NCI-H128 (cell line): ENCODE measurements at regions not wholly inside any gene's neighbourhood (a gene's known extent, or its start where the extent isn't known, plus 50 kb on each side); places are given as distances from the start of the nearest gene placed in this dataset.
"Not testable (repeated sequence)": the region's sequence is repeated elsewhere in the genome, so short reads cannot be mapped to it uniquely, and the experiment has no call there.

Source experiments
- DNase-seq: peaks from one replicate; lab custom pipeline; 2025; ENCODE audit not compliant: unreplicated experiment; lab: John Stamatoyannopoulos, UW

- no peak for DNase-seq
Measured at GRCh38 chr2:67322353-67323001, 74.7 kb upstream of the ETAA1 start.

GRCh38 chr2:67323209-67323991, 73.7 kb upstream of the ETAA1 start:
- DNase-seq: no peak

GRCh38 chr2:67329513-67329912, 67.6 kb upstream of the ETAA1 start:
- no peak for DNase-seq

- DNase-seq: no peak
Measured at GRCh38 chr2:67329951-67330350, 67.2 kb upstream of the ETAA1 start.

GRCh38 chr2:67331419-67332086, 65.6 kb upstream of the ETAA1 start:
- not testable (repeated sequence) for DNase-seq

GRCh38 chr2:67337903-67338302, 59.2 kb upstream of the ETAA1 start:
- no peak for DNase-seq

GRCh38 chr2:67338601-67339233, 58.4 kb upstream of the ETAA1 start:
- DNase-seq: no peak

GRCh38 chr2:67339234-67339885, 57.8 kb upstream of the ETAA1 start:
- DNase-seq: no peak

- DNase-seq: no peak
Measured at GRCh38 chr2:67340133-67341011, 56.8 kb upstream of the ETAA1 start.

GRCh38 chr2:67341012-67341318, 56.2 kb upstream of the ETAA1 start:
- DNase-seq: no peak

- no peak for DNase-seq
Measured at GRCh38 chr2:67341336-67341735, 55.8 kb upstream of the ETAA1 start.

- no peak for DNase-seq
Measured at GRCh38 chr2:67342394-67342793, 54.7 kb upstream of the ETAA1 start.

GRCh38 chr2:67346718-67347407, 50.3 kb upstream of the ETAA1 start:
- no peak for DNase-seq
